Smooth muscle cell of the brain vasculature (primary cell): ENCODE measurements at regions not wholly inside any gene's neighbourhood (a gene's known extent, or its start where the extent isn't known, plus 50 kb on each side); places are given as distances from the start of the nearest gene placed in this dataset.

Source experiments
- DNase-seq: peaks from one replicate; pipeline ENCODE4 v3.0.0-alpha.2; 2012; ENCODE audit warnings: low read depth, low spot score

- DNase-seq, result no peak
Observed at GRCh38 chr12:3336606-3337311, 154.2 kb upstream of the PRMT8 start.

- no peak for DNase-seq
Observed at GRCh38 chr12:3337944-3338343, 153.1 kb upstream of the PRMT8 start.

GRCh38 chr12:3339221-3339620 is 151.8 kb upstream of the PRMT8 start:
- no peak for DNase-seq

GRCh38 chr12:3341594-3341993 is 149.4 kb upstream of the PRMT8 start:
- no peak for DNase-seq

- no peak for DNase-seq
Observed at GRCh38 chr12:3342051-3342450, 149.0 kb upstream of the PRMT8 start.

- no peak for DNase-seq
Observed at GRCh38 chr12:3348055-3348454, 142.9 kb upstream of the PRMT8 start.

- no peak for DNase-seq
Observed at GRCh38 chr12:3350432-3350831, 140.6 kb upstream of the PRMT8 start.

GRCh38 chr12:3351731-3352130 is 139.3 kb upstream of the PRMT8 start:
- DNase-seq, result no peak

- no peak for DNase-seq
Observed at GRCh38 chr12:3352230-3352629, 138.8 kb upstream of the PRMT8 start.

- no peak for DNase-seq
Observed at GRCh38 chr12:3353621-3354020, 137.4 kb upstream of the PRMT8 start.

- no peak for DNase-seq
Observed at GRCh38 chr12:3354586-3354985, 136.4 kb upstream of the PRMT8 start.

- DNase-seq, result no peak
Observed at GRCh38 chr12:3355378-3355900, 135.6 kb upstream of the PRMT8 start.

- no peak for DNase-seq
Observed at GRCh38 chr12:3357950-3358525, 133.0 kb upstream of the PRMT8 start.

- no peak for DNase-seq
Observed at GRCh38 chr12:3359478-3359877, 131.5 kb upstream of the PRMT8 start.

GRCh38 chr12:3361146-3361545 is 129.9 kb upstream of the PRMT8 start:
- DNase-seq, result no peak

- no peak for DNase-seq
Observed at GRCh38 chr12:3362737-3363136, 128.3 kb upstream of the PRMT8 start.

- no peak for DNase-seq
Observed at GRCh38 chr12:3363608-3364007, 127.4 kb upstream of the PRMT8 start.

GRCh38 chr12:3364226-3364625 is 126.8 kb upstream of the PRMT8 start:
- no peak for DNase-seq

GRCh38 chr12:3364661-3365462 is 126.1 kb upstream of the PRMT8 start:
- no peak for DNase-seq

GRCh38 chr12:3365463-3366411 is 125.3 kb upstream of the PRMT8 start:
- DNase-seq, result no peak

- DNase-seq, result no peak
Observed at GRCh38 chr12:3366451-3367110, 124.4 kb upstream of the PRMT8 start.
